ENCODE measurements at regions not wholly inside any gene's neighbourhood (a gene's known extent, or its start where the extent isn't known, plus 50 kb on each side); places are given as distances from the start of the nearest gene placed in this dataset.
"Not testable (repeated sequence)": the region's sequence is repeated elsewhere in the genome, so short reads cannot be mapped to it uniquely, and the experiment has no call there.

GRCh38 chrX:148080593-148080992, 99.5 kb downstream of the FMR1NB start:
- no peak for DNase-seq (ENCODE audit: low read depth)

- DNase-seq (ENCODE audit: low read depth) = no peak
These were observed 103.5 kb downstream of the FMR1NB start for GRCh38 chrX:148084611-148085010.

DNA sequence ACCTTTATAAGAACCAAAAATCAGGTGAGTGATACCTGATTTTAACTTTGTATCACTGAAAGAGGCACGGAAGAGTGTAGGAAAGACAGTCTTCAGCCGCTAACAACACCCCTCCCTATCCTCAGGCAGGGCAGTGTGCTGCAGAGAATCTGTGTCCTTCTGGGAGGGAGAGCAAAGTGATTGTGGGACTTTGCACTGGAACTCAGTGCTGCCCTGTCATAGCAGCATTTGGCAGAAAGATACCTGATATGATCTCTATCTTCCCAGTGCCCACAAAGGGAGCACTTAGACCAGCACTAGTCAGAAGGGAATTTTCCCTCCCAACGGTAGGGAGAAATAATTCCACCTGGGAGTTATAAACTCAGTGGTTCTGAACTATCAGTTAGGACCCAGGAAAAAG, 139.0 kb downstream of the FMR1NB start:
- no peak for DNase-seq (ENCODE audit: low read depth)

- no peak for DNase-seq (ENCODE audit: low read depth)
These were observed 140.0 kb downstream of the FMR1NB start for GRCh38 chrX:148120999-148121623.

DNA sequence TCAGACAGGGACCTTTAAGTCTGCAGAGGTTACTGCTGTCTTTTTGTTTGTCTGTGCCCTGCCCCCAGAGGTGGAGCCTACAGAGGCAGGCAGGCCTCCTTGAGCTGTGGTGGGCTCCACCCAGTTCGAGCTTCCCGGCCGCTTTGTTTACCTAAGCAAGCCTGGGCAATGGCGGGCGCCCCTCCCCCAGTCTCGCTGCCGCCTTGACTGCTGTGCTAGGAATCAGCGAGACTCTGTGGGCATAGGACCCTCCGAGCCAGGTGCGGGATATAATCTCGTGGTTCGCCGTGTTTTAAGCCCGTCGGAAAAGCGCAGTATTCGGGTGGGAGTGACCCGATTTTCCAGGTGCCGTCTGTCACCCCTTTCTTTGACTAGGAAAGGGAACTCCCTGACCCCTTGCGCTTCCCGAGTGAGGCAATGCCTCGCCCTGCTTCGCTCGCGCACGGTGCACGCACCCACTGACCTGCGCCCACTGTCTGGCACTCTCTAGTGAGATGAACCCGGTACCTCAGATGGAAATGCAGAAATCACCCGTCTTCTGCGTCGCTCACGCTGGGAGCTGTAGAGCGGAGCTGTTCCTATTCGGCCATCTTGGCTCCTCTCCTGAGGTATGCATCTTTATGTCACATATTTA, 147.9 kb downstream of the FMR1NB start:
- DNase-seq (ENCODE audit: low read depth) = not testable (repeated sequence)

GRCh38 chrX:148133105-148133725, 152.1 kb downstream of the FMR1NB start:
- DNase-seq (ENCODE audit: low read depth) = no peak

DNA sequence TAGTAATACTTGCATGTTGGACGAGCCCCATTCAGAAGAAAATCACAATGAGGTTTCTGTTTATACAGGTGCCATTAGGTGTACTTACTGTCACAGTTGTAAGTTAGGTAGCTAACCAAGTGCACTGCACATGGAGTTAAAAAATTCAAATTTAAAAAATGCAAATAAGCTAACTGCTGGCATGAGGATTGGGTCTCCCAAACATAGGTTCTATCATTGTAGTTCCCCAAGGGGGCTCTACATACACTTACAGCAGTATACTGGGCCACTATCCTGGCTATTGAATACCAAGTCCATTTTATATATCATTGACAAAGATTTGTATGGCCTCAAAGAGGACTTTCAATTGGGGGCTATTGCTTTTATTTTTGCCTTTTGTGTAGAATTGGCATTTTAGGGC, 153.4 kb downstream of the FMR1NB start:
- DNase-seq (ENCODE audit: low read depth) = no peak

DNA sequence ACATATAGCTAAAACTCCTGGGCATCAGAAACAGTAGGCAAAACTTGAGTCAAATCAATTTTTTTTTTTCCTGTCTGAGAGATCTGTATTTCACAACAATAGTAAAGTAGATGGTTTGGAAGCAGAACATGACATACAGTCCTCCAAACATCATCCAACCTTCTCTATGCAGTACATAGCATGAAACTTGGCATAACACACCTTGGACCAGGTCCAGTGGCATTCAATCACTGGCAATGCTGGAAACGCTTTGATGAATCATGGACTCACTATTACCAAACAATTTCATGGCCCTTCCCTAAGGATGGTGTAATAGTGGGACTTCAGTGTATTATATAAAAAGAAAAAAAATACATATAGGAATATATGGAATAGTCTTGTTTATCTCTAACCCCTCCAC, 154.6 kb downstream of the FMR1NB start:
- peak; percentile 5 for DNase-seq (ENCODE audit: low read depth)

GRCh38 chrX:148146121-148146520, 165.0 kb downstream of the FMR1NB start:
- no peak for DNase-seq (ENCODE audit: low read depth)

DNA sequence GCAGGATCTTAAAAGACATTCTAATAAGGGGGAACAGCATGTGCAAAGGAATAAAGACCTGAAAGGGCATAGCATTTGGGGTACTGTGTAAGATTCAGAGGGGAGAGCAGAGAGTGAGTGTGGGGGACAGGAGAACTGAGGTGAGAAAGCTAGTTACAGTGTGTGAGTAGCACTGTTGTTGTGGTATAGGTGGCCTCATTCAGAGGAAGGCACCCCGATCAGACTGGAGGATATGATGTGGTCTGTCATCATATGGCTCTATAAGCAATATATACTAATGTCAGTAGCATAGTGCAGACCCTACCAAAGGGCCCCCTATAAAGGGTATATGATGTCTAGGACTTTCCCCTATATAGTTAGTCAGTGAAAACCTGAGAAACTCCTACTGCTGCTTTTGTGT, 175.8 kb downstream of the FMR1NB start:
- no peak for DNase-seq (ENCODE audit: low read depth)

DNA sequence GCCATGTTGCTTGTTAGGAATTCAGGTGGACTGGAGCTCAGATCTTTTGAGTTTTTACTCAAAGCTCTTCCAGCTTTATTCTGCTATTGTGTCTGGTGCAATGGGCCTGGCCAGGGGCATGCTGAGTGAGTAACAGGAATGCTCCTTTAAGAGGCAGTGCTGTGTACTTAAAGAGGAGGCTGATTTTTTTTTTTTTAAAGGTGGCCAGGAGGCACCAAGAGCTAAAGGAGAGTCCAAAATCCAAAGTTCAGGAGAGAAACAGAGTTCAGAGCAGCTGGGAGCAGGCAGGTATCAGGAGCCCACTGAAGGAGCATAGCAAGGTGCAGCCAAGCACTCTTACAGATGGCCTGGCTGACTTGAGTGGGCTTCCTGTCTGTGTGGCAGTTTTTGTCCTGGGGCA, 178.7 kb downstream of the FMR1NB start:
- DNase-seq (ENCODE audit: low read depth) = no peak

DNA sequence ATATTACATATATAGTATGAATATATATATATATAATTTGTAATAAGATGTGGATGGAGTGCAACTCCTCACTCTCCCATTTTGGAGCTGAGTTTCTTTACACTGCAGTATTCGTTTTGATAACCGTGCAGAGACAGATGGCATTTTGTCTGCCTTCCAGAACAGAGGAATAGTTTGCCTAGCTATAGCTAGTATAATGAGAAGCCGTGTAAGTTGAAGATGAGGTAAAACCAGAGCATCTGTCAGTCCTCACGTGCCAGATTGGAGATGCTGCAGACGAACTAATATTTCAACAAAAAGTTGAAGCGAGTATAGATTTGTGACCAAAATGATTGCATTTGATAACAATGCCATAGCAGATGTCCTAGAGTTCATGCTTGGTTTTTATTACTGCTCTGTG, 180.6 kb downstream of the FMR1NB start:
- DNase-seq (ENCODE audit: low read depth) = no peak

DNA sequence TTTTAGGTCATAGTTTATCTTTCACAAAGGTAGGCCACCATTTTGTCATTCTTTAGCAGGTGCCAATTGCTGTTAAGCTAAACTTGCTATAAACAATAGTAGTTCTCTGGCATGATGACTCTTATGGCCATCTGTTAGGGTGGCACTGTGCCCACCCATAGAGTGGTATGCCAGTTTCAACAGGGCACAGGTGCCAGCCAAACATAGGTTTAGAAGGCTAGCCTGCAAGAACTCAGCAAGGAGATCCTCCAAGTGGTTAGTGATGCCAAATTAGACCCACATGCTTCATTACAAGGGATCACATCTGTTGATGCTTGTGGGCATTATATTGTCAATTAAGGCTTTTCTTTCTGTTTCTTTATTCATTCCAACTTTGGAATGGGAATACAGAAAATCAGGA, 204.5 kb downstream of the FMR1NB start:
- no peak for DNase-seq (ENCODE audit: low read depth)

DNA sequence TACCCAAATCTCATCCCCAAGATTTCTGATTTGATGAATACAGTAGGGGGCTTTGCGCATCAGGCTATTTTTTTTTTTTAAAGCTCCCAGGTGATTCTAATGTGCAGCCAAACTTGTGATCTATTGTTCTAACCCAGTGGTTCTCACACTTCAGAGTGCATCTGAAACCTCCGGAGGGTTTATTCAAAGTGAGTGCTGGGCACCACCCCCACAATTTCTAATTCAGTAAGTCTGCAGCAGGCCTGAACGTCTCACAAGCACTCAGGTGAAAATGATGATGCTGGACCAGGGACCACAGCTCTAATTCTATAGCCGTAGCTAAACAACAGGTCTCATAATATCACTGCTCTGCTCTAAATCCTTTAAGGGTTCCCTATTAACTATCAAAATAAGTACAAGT, 211.4 kb downstream of the FMR1NB start:
- no peak for DNase-seq (ENCODE audit: low read depth)

GRCh38 chrX:148193759-148194158, 212.6 kb downstream of the FMR1NB start:
- DNase-seq (ENCODE audit: low read depth) = no peak

- no peak for DNase-seq (ENCODE audit: low read depth)
These were observed 222.4 kb downstream of the FMR1NB start for GRCh38 chrX:148203531-148203930.

- no peak for DNase-seq (ENCODE audit: low read depth)
These were observed 223.1 kb downstream of the FMR1NB start for GRCh38 chrX:148204195-148204594.

DNA sequence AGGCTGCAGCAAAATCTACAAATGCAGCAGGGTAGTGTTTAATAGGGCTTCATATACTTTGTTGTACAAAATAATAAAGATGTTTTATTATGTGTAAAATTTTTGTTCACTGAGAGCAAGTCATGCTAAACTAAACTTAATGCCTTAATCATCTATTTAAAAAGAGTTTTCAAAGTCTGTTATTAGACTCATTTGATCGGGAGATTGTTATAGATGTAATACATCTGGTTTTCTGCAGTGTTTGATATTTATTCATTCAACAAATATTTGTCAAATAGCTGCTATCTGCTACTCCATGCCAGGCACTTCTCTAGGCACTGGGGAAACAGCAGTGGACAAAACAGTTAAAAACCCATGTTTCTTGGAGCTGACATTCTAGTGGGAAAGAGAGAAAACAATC, 233.6 kb downstream of the FMR1NB start:
- DNase-seq (ENCODE audit: low read depth) = no peak

DNA sequence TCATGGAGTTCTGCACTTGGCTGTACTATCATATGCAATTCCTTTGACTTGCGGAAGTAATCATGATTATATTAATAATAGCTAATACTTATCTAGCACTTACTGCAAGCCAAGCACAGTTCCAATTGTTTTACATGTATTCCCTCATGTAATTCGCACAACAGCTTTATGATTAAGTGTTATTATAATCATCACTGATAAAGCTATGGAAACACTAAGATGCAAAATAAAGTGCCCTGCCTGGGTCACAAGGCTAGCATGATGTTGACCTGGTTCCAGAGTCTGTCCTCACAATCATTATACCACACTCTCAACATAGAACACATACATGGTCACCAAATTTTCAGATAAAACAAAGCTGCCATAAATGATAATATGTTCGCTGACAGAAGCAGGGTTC, 234.6 kb downstream of the FMR1NB start:
- no peak for DNase-seq (ENCODE audit: low read depth)

DNA sequence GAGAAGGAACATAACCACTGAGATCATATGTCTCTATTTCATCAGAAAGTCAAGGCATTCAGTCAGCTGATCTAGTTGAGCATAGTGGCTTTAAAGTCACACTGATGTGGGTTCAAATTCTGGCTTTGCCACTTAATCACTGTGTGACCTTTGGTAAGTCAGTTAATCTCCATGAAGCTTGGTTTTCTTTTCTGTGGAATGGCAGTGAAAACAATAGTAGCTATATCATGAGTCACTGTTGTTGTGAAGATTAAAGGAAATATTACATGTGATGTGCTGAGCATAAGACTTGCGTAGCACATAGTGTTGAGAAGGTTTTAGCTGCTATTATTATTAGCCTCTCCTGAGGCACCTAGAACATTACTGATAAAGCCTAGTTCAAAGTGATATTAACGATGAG, 242.2 kb downstream of the FMR1NB start:
- no peak for DNase-seq (ENCODE audit: low read depth)

- DNase-seq (ENCODE audit: low read depth) = no peak
These were observed 247.4 kb downstream of the FMR1NB start for GRCh38 chrX:148228521-148228920.

DNA sequence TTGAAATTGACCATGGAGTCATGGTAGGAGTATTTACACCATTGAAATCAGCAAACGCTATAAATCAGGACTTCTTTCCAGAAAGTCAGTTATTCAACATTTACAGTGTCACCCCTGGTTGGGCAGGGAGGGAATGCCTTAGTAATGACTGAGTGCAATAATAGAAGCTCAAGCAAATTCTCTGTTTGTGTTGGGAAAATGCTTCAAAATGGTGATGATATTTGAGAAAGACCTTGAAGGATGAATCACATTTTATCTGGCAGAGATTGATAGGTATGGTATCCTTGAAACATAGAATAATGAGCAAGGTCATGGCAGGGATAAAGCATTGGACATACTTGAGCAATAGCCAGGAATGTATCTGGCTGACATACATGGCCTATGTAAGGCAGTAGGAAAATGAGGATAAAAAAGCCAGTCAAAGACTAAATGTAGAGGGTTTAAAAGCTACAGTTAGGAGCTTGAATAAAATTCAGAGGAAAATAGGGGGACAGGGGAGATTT, 248.7 kb downstream of the FMR1NB start:
- DNase-seq (ENCODE audit: low read depth) = no peak

DNA sequence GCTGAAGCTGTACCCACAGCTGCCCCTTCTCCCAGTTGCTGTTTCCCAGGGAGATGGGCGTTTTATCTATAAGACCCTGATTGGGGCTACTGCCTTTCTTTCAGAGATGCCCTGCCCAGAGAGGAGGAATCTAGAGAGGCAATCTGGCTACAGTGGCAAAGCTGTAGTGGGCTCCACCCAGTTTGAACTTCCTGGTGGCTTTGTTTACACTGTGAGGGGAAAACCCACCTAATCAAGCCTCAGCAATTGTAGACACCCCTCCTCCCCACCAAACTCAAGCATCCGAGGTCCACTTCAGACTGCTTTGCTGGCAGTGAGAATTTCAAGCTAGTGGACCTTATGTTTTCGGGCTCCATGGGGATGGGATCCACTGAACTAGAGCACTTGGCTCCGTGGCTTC, 240.4 kb upstream of the AFF2 start:
- DNase-seq (ENCODE audit: low read depth) = no peak

DNA sequence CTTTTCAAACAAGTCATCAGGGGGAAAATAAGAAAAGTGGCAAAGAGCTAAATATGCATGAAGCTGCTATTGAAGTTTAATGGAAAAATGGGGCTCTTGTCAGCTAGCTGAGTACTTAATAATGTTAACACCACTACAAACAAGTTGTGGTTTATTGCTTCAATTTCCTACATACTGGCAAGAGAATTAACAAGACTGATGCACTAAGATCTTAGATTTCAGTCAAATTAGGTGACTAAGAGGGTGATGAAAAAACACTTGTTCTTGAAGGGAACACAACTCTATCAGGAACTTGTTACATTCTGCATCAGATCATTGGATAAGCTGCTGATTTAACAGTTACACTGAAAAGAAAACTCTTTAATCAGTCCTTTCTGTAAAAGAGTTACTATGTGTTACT, 234.6 kb upstream of the AFF2 start:
- no peak for DNase-seq (ENCODE audit: low read depth)

Data from fibroblast of the conjunctiva (primary cell).